K562 (cell line): ENCODE measurements at regions not wholly inside any gene's neighbourhood (a gene's known extent, or its start where the extent isn't known, plus 50 kb on each side); places are given as distances from the start of the nearest gene placed in this dataset.
A peak's percentile ranks its signal among the peaks of the same experiment; 100 is the strongest.

ENCODE experiments used
- BCL6 ChIP-seq: fragments of 250-450 bp; sonication (Bioruptor Pico); IDR thresholded peaks from 2 replicates; pipeline ENCODE4 v1.4.0; 2020
- DPF2 ChIP-seq: fragments of 450-650 bp; IDR thresholded peaks from 2 replicates; pipeline ENCODE4 v1.6.1; 2016
- ETV1 ChIP-seq: fragments of 450-650 bp; conservative IDR thresholded peaks from 2 replicates; pipeline ENCODE4 v1.6.1; 2016; ENCODE audit warnings: missing genetic modification characterization, control low read depth, low read depth, missing compliant biosample characterization
- GABPB2 ChIP-seq: fragments of 250-450 bp; sonication (Bioruptor Pico); conservative IDR thresholded peaks from 2 replicates; pipeline ENCODE4 v1.5.1; 2021; ENCODE audit warnings: mild to moderate bottlenecking
- HIVEP1 ChIP-seq: fragments of 250-450 bp; sonication (Bioruptor Pico); IDR thresholded peaks from 2 replicates; pipeline ENCODE4 v1.4.0; 2020; ENCODE audit warnings: mild to moderate bottlenecking
- HNRNPUL1 ChIP-seq: fragments of 200-400 bp; formaldehyde crosslinking; IDR thresholded peaks from 2 replicates; pipeline ENCODE4 v1.6.1; 2017; ENCODE audit warnings: low read length
- IFI16 ChIP-seq: fragments of 250-450 bp; sonication (Bioruptor Pico); IDR thresholded peaks from 2 replicates; pipeline ENCODE4 v2.1.2; 2022; ENCODE audit warnings: mild to moderate bottlenecking, inconsistent platforms
- MAZ ChIP-seq, 2 experiments: fragments of 450-650 bp in 1 of 2; sonication (generic) in 1 of 2; formaldehyde crosslinking; IDR thresholded peaks in 1 of 2; conservative IDR thresholded peaks in 1 of 2; 2 replicates each; pipeline versions ENCODE4 v1.4.0 to v1.5.0; 2020; ENCODE audit warnings: mild to moderate bottlenecking in 1 of 2, missing genetic modification reagents in 1 of 2
- MEF2D ChIP-seq: conservative IDR thresholded peaks from 2 replicates; pipeline ENCODE4 v1.6.1; 2016; ENCODE audit warnings: low read depth, missing genetic modification characterization, missing compliant biosample characterization
- NCOA2 ChIP-seq, 2 experiments: fragments of 450-650 bp; IDR thresholded peaks; 2 replicates each; pipeline ENCODE4 v1.6.1; 2018; ENCODE audit warnings: mild to moderate bottlenecking in 2 of 2, moderate library complexity in 1 of 2; ENCODE audit not compliant: partially characterized antibody in 2 of 2
- NFRKB ChIP-seq: fragments of 450-650 bp; IDR thresholded peaks from 2 replicates; pipeline ENCODE4 v1.6.1; 2016; ENCODE audit warnings: low read depth
- NONO ChIP-seq, 2 experiments: fragments of 200-400 bp in 1 of 2; fragments of 450-650 bp in 1 of 2; formaldehyde crosslinking in 1 of 2; IDR thresholded peaks; 2 replicates each; pipeline ENCODE4 v1.6.1; 2017; ENCODE audit warnings: low read depth in 2 of 2, mild to moderate bottlenecking in 2 of 2, moderate library complexity in 2 of 2, low read length in 1 of 2
- RAD51 ChIP-seq: fragments of 450-650 bp; IDR thresholded peaks from 2 replicates; pipeline ENCODE4 v1.7.1; 2016; ENCODE audit warnings: low read depth, mild to moderate bottlenecking, borderline replicate concordance
- SAFB2 ChIP-seq: fragments of 200-400 bp; formaldehyde crosslinking; IDR thresholded peaks from 2 replicates; pipeline ENCODE4 v1.6.1; 2018; ENCODE audit warnings: borderline replicate concordance, low read length, low read depth, moderate library complexity; ENCODE audit not compliant: severe bottlenecking
- SIN3B ChIP-seq: fragments of 450-650 bp; IDR thresholded peaks from 2 replicates; pipeline ENCODE4 v1.6.1; 2017; ENCODE audit warnings: low read depth, mild to moderate bottlenecking, moderate library complexity
- TAF7 ChIP-seq: fragments of 450-650 bp; IDR thresholded peaks from 2 replicates; pipeline ENCODE4 v1.6.1; 2016; ENCODE audit warnings: missing genetic modification characterization, missing compliant biosample characterization
- TARDBP ChIP-seq: fragments of 450-650 bp; IDR thresholded peaks from 2 replicates; pipeline ENCODE4 v1.6.1; 2016
- TCF7L2 ChIP-seq: fragments of 150-350 bp; IDR thresholded peaks from 2 replicates; pipeline ENCODE4 v1.6.1; 2016; ENCODE audit warnings: low read depth, mild to moderate bottlenecking, low read length, moderate library complexity
- ZBTB7A ChIP-seq: IDR thresholded peaks from 2 replicates; pipeline ENCODE4 v1.6.1; 2011; ENCODE audit warnings: low read depth, mild to moderate bottlenecking, low read length, moderate library complexity, borderline replicate concordance; ENCODE audit not compliant: control insufficient read depth
- ZNF175 ChIP-seq: fragments of 200-800 bp; sonication (Bioruptor generic); IDR thresholded peaks from 2 replicates; pipeline ENCODE4 v1.6.1; 2016; ENCODE audit warnings: low read depth, mild to moderate bottlenecking, missing genetic modification characterization, missing compliant biosample characterization
- ZNF217 ChIP-seq: sonication (generic); formaldehyde crosslinking; IDR thresholded peaks from 2 replicates; pipeline ENCODE4 v1.8.0; 2022; ENCODE audit warnings: mild to moderate bottlenecking, missing genetic modification reagents
- ZSCAN29 ChIP-seq: fragments of 450-650 bp; IDR thresholded peaks from 2 replicates; pipeline ENCODE4 v1.6.1; 2017
- TF ChIP-seq, protein P1 (sequence below): fragments of 250-450 bp; sonication (Bioruptor Pico); IDR thresholded peaks from 2 replicates; pipeline ENCODE4 v1.5.0; 2021; ENCODE audit warnings: mild to moderate bottlenecking, moderate library complexity
- TF ChIP-seq, protein P2 (sequence below): sonication (generic); formaldehyde crosslinking; IDR thresholded peaks from 2 replicates; pipeline ENCODE4 v1.5.0; 2020; ENCODE audit warnings: missing genetic modification reagents
- TF ChIP-seq, protein P3 (sequence below): sonication (generic); formaldehyde crosslinking; IDR thresholded peaks from 2 replicates; pipeline ENCODE4 v1.8.0; 2022; ENCODE audit warnings: mild to moderate bottlenecking, missing genetic modification reagents

DNA sequence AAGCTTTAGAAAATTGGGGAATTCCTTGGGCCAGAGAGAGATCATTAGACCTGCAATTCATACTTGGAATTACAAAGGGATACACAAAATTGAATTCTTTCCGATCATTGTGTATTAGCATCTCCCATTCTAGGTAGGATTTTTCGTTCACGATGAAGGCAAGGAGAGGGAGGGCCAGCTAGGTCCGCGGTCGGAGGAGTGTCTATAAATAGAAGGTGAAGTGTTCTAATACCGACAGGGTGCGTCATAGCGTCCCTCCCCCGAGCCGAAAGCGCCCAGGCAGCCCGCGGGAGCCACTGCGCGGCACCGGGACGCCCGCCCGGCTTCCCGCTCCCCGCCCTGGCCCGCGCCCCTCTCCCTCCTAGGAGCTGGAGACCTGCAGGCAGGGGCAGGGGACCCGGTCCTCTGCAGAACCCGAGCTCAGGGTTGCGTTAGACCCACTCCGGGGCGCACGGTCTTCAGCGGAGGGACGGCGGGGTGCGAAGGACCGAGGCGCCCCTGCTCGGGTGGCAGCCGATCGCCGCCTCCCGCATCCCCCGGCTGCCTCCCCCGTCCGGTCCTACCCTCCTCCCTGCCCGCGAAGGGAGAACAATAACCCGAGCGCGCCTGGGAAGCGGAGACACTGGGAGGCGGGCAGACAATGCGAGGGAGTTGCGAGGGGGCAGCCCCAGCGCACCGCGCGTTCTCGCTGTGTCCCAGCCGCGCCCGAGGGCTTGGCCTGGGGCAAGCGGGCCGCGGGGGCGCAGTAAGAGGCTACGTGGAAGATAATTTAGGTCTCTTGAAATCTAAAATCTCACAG lies 114.2 kb upstream of the SERTAD2 start (continued):
- TF ChIP-seq HNRNPUL1 (no peak), ZNF217 (CRISPR knock-in tag) (no peak), MEF2D (peak; percentile 96), NFRKB (peak; percentile 75), ZNF175 (CRISPR knock-in tag) (no peak), SAFB2 (no peak), TARDBP (peak; percentile 58; the same call in 1 of the 2 replicates), NCOA2 (IDR thresholded peaks at IDR 0.05; ENCODE audit: partially characterized antibody in 2 of 2) (no peak), HIVEP1 (CRISPR knock-in tag) (no peak), GABPB2 (no peak), SIN3B (no peak), DPF2 (no peak; the same call in none of the 2 replicates), IFI16 (CRISPR knock-in tag) (no peak), NONO (IDR thresholded peaks at IDR 0.05; ENCODE audit: low read depth in 2 of 2, low read length in 1 of 2) (0 out of 4 replicates have a peak, but pooled peaks of 1 of the 2 experiments have one; percentile 11), RAD51 (no peak), BCL6 (no peak), TCF7L2 (no peak), TAF7 (tag) (no peak), ZSCAN29 (no peak), ZBTB7A (no peak; the same call in 1 of the 2 replicates), MAZ (CRISPR knock-in tag; conservative IDR thresholded peaks at IDR 0.05 in 1 of 2, IDR thresholded peaks at IDR 0.05 in 1 of 2) (peak; percentile 75 to 84), ETV1 (tag) (no peak)
- TF ChIP-seq, protein P1, sequence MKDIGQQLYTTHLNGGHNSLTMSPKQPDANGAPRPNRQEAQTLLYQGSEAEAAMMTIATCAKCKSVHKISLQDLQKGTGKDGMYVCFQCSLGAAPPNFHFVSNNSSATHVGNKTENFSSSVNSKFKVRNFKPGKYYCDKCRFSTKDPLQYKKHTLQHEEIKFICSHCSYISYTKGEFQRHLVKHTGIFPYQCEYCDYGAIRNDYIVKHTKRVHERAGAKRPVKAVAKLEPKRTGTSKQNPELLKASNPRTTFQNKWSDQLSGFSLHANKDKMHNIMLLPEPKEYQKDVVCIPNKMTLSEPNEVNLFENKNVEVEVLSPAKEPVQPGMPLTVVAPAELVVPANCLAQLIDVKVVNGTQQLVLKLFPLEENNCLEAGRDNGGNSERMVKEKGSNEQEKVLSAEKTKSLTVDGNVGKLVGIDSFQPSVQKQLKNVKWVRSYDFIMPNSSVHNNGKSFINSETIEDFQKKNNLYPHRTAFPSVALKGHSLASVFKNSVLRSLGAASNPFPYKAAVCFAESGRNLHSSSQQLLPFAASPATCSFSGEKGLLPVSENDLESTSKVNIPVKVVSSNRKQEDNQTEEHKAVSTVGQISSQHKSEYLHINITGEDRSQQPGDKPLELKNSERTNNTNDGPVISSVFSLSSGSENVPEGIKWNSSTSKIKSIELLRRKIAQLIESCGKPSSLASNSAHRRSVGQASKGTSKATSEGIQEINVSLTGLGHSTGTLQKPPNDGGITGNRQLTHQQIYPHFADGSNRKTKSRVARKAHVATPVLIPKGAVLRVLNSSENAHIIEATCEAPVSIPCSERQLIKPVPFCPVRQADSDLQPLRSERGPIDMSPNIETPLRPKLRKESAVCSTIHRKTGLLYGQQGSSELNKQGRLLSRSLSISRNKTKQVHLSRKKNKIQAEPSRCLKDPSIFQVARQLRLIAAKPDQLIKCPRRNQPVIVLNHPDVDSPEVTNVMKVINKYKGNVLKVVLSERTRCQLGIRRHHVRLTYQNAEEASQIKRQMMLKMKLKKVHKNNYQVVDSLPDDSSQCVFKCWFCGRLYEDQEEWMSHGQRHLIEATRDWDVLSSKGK (CRISPR knock-in tag), result no peak
- TF ChIP-seq, protein P2, sequence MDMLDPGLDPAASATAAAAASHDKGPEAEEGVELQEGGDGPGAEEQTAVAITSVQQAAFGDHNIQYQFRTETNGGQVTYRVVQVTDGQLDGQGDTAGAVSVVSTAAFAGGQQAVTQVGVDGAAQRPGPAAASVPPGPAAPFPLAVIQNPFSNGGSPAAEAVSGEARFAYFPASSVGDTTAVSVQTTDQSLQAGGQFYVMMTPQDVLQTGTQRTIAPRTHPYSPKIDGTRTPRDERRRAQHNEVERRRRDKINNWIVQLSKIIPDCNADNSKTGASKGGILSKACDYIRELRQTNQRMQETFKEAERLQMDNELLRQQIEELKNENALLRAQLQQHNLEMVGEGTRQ (CRISPR knock-in tag), result no peak
- TF ChIP-seq, protein P3, sequence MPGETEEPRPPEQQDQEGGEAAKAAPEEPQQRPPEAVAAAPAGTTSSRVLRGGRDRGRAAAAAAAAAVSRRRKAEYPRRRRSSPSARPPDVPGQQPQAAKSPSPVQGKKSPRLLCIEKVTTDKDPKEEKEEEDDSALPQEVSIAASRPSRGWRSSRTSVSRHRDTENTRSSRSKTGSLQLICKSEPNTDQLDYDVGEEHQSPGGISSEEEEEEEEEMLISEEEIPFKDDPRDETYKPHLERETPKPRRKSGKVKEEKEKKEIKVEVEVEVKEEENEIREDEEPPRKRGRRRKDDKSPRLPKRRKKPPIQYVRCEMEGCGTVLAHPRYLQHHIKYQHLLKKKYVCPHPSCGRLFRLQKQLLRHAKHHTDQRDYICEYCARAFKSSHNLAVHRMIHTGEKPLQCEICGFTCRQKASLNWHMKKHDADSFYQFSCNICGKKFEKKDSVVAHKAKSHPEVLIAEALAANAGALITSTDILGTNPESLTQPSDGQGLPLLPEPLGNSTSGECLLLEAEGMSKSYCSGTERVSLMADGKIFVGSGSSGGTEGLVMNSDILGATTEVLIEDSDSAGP (CRISPR knock-in tag), result no peak
